ENCODE measurements at regions not wholly inside any gene's neighbourhood (a gene's known extent, or its start where the extent isn't known, plus 50 kb on each side); places are given as distances from the start of the nearest gene placed in this dataset.

- H3K36me3 Mint-ChIP-seq (ENCODE audit: low read depth), result no peaks in the 10 kb centered on the region
- H3K4me3 Mint-ChIP-seq, result no peak overlapping the region
- peaks cover 19% of the 10 kb centered on the region for H3K9me3 Mint-ChIP-seq
- no peaks in the 10 kb centered on the region for H3K4me1 Mint-ChIP-seq
- no peak overlapping the region for H3K27ac Mint-ChIP-seq (ENCODE audit: unreplicated experiment)
- DNase-seq (ENCODE audit: low read depth, low spot score), result no peak
- TF ChIP-seq CTCF (conservative IDR thresholded peaks at IDR 0.05), result no peak
- H3K27me3 Mint-ChIP-seq (ENCODE audit: low read depth), result no peaks in the 10 kb centered on the region
Observed at GRCh38 chr4:27407616-27408015, 547.0 kb downstream of the STIM2 start.

GRCh38 chr4:27412613-27413012 is 552.0 kb downstream of the STIM2 start:
- H3K27me3 Mint-ChIP-seq (ENCODE audit: low read depth), result no peaks in the 10 kb centered on the region
- no peak overlapping the region for H3K27ac Mint-ChIP-seq (ENCODE audit: unreplicated experiment)
- peaks cover 13% of the 10 kb centered on the region for H3K9me3 Mint-ChIP-seq
- no peak for DNase-seq (ENCODE audit: low read depth, low spot score)
- no peaks in the 10 kb centered on the region for H3K4me1 Mint-ChIP-seq
- no peaks in the 10 kb centered on the region for H3K36me3 Mint-ChIP-seq (ENCODE audit: low read depth)
- no peak overlapping the region for H3K4me3 Mint-ChIP-seq
- no peak for TF ChIP-seq CTCF (conservative IDR thresholded peaks at IDR 0.05)

GRCh38 chr4:27414887-27415731 is 554.5 kb downstream of the STIM2 start:
- Mint-ChIP-seq H3K27me3 (ENCODE audit: low read depth) (no peaks in the 10 kb centered on the region), H3K4me3 (no peak overlapping the region), H3K4me1 (no peaks in the 10 kb centered on the region), H3K27ac (ENCODE audit: unreplicated experiment) (no peak overlapping the region), H3K36me3 (ENCODE audit: low read depth) (no peaks in the 10 kb centered on the region), H3K9me3 (peaks cover 20% of the 10 kb centered on the region)
- no peak for DNase-seq (ENCODE audit: low read depth, low spot score)
- TF ChIP-seq CTCF (conservative IDR thresholded peaks at IDR 0.05), result no peak

GRCh38 chr4:27428661-27429060 is 568.0 kb downstream of the STIM2 start:
- Mint-ChIP-seq H3K27me3 (ENCODE audit: low read depth) (no peaks in the 10 kb centered on the region), H3K9me3 (peaks cover 10% of the 10 kb centered on the region), H3K4me1 (no peaks in the 10 kb centered on the region), H3K36me3 (ENCODE audit: low read depth) (no peaks in the 10 kb centered on the region), H3K27ac (ENCODE audit: unreplicated experiment) (no peak overlapping the region), H3K4me3 (no peak overlapping the region)
- no peak for TF ChIP-seq CTCF (conservative IDR thresholded peaks at IDR 0.05)
- no peak for DNase-seq (ENCODE audit: low read depth, low spot score)

- Mint-ChIP-seq H3K27ac (ENCODE audit: unreplicated experiment) (no peak overlapping the region), H3K27me3 (ENCODE audit: low read depth) (no peaks in the 10 kb centered on the region)
Observed at GRCh38 chr4:27429364-27429871, 568.8 kb downstream of the STIM2 start.

More at GRCh38 chr4:27429364-27429871, 568.8 kb downstream of the STIM2 start:
- Mint-ChIP-seq H3K4me1 (no peaks in the 10 kb centered on the region), H3K9me3 (peaks cover 13% of the 10 kb centered on the region), H3K36me3 (ENCODE audit: low read depth) (peaks cover 4% of the 10 kb centered on the region), H3K4me3 (no peak overlapping the region)
- DNase-seq (ENCODE audit: low read depth, low spot score), result no peak
- no peak for TF ChIP-seq CTCF (conservative IDR thresholded peaks at IDR 0.05)

Data from neural crest cell (in vitro differentiated cells).